RPMI8226 (cell line): ENCODE measurements at regions not wholly inside any gene's neighbourhood (a gene's known extent, or its start where the extent isn't known, plus 50 kb on each side); places are given as distances from the start of the nearest gene placed in this dataset.
"Not testable (repeated sequence)": the region's sequence is repeated elsewhere in the genome, so short reads cannot be mapped to it uniquely, and the experiment has no call there.

ENCODE experiments used
- DNase-seq: peaks from one replicate; pipeline ENCODE4 v3.0.0-alpha.2; 2015

- no peak for DNase-seq
Observed at GRCh38 chr3:197404030-197404429, 105.6 kb upstream of the DLG1 start.

- not testable (repeated sequence) for DNase-seq
Observed at GRCh38 chr3:197402401-197402800, 104.0 kb upstream of the DLG1 start.

- DNase-seq = no peak
Observed at GRCh38 chr3:197399486-197399885, 101.1 kb upstream of the DLG1 start.

GRCh38 chr3:197398286-197398878 is 100.0 kb upstream of the DLG1 start:
- no peak for DNase-seq

- DNase-seq = no peak
Observed at GRCh38 chr3:197397838-197398237, 99.4 kb upstream of the DLG1 start.

GRCh38 chr3:197394464-197395321 is 96.3 kb upstream of the DLG1 start:
- peak; percentile 93 for DNase-seq

GRCh38 chr3:197394126-197394463 is 95.7 kb upstream of the DLG1 start:
- DNase-seq = not testable (repeated sequence)

- DNase-seq = no peak
Observed at GRCh38 chr3:197393711-197394110, 95.3 kb upstream of the DLG1 start.

GRCh38 chr3:197392961-197393360 is 94.5 kb upstream of the DLG1 start:
- DNase-seq = no peak

- no peak for DNase-seq
Observed at GRCh38 chr3:197381371-197381770, 83.0 kb upstream of the DLG1 start.

GRCh38 chr3:197380786-197381185 is 82.4 kb upstream of the DLG1 start:
- DNase-seq = peak; percentile 45

GRCh38 chr3:197378985-197379718 is 80.7 kb upstream of the DLG1 start:
- peak; percentile 56 for DNase-seq

GRCh38 chr3:197376735-197377555 is 78.5 kb upstream of the DLG1 start:
- no peak for DNase-seq

- DNase-seq = no peak
Observed at GRCh38 chr3:197376020-197376419, 77.6 kb upstream of the DLG1 start.

- no peak for DNase-seq
Observed at GRCh38 chr3:197375001-197375441, 76.6 kb upstream of the DLG1 start.

- no peak for DNase-seq
Observed at GRCh38 chr3:197373096-197373495, 74.7 kb upstream of the DLG1 start.

GRCh38 chr3:197372047-197372661 is 73.7 kb upstream of the DLG1 start:
- DNase-seq = no peak

- DNase-seq = no peak
Observed at GRCh38 chr3:197371591-197372046, 73.2 kb upstream of the DLG1 start.

- no peak for DNase-seq
Observed at GRCh38 chr3:197369545-197369944, 71.1 kb upstream of the DLG1 start.

- DNase-seq = no peak
Observed at GRCh38 chr3:197368821-197369220, 70.4 kb upstream of the DLG1 start.

- DNase-seq = no peak
Observed at GRCh38 chr3:197368330-197368729, 69.9 kb upstream of the DLG1 start.

GRCh38 chr3:197367081-197367780 is 68.8 kb upstream of the DLG1 start:
- DNase-seq = no peak
